Endodermal cell (in vitro differentiated cells): ENCODE measurements at regions not wholly inside any gene's neighbourhood (a gene's known extent, or its start where the extent isn't known, plus 50 kb on each side); places are given as distances from the start of the nearest gene placed in this dataset.
A peak's percentile ranks its signal among the peaks of the same experiment; 100 is the strongest.

Source experiments
- DNase-seq: peaks from one replicate; pipeline ENCODE4 v3.0.0-alpha.2; 2017
- H3K27ac ChIP-seq: 2 replicates; pipeline ENCODE4 v1.5.1; 2013; ENCODE audit warnings: mild to moderate bottlenecking, low read depth, low read length, moderate library complexity
- H3K27me3 ChIP-seq: 2 replicates; pipeline ENCODE4 v1.6.1; 2013; ENCODE audit warnings: mild to moderate bottlenecking, low read length, moderate library complexity; ENCODE audit not compliant: insufficient read depth, control insufficient read depth, poor library complexity, severe bottlenecking
- H3K36me3 ChIP-seq: 2 replicates; pipeline ENCODE4 v1.7.0; 2013; ENCODE audit warnings: mild to moderate bottlenecking, low read length, moderate library complexity; ENCODE audit not compliant: control insufficient read depth, insufficient read depth
- H3K4me1 ChIP-seq: one replicate; pipeline ENCODE4 v1.7.0; 2013; ENCODE audit warnings: low read length; ENCODE audit not compliant: control insufficient read depth, insufficient read depth
- H3K4me3 ChIP-seq: 2 replicates; pipeline ENCODE4 v1.5.1; 2013; ENCODE audit warnings: mild to moderate bottlenecking, low read length, moderate library complexity
- H3K9ac ChIP-seq: 2 replicates; pipeline ENCODE4 v1.6.1; 2013; ENCODE audit warnings: mild to moderate bottlenecking, low read length, moderate library complexity; ENCODE audit not compliant: poor library complexity, severe bottlenecking; ENCODE audit errors: extremely low read depth
- H3K9me3 ChIP-seq: 2 replicates; pipeline ENCODE4 v1.6.1; 2013; ENCODE audit warnings: mild to moderate bottlenecking, low read length, moderate library complexity; ENCODE audit not compliant: control insufficient read depth
- H3K27ac Mint-ChIP-seq: 2 replicates; pipeline ENCODE4 v1.8.0; 2020; ENCODE audit warnings: mixed read lengths
- H3K27me3 Mint-ChIP-seq: 2 replicates; pipeline ENCODE4 v1.8.0; 2021; ENCODE audit warnings: mild to moderate bottlenecking, mixed read lengths; ENCODE audit not compliant: insufficient read depth
- H3K36me3 Mint-ChIP-seq: 2 replicates; pipeline ENCODE4 v1.8.0; 2020; ENCODE audit warnings: low read depth, mixed read lengths
- H3K4me1 Mint-ChIP-seq: 2 replicates; pipeline ENCODE4 v1.8.0; 2020; ENCODE audit warnings: mixed read lengths
- H3K4me3 Mint-ChIP-seq: 2 replicates; pipeline ENCODE4 v1.8.0; 2020; ENCODE audit warnings: mild to moderate bottlenecking, moderate library complexity, mixed read lengths
- H3K9me3 Mint-ChIP-seq: 2 replicates; pipeline ENCODE4 v1.8.0; 2020; ENCODE audit warnings: mild to moderate bottlenecking, mixed read lengths
- CTCF ChIP-seq: fragments of 200-600 bp; sonication (generic); conservative IDR thresholded peaks from 2 replicates; pipeline ENCODE4 v1.5.0; 2021; ENCODE audit warnings: antibody characterized with exemption, mild to moderate bottlenecking
- WGBS, 2 experiments: methylation state at CpG; one replicate each; pipeline versions ENCODE4 v1.1.5 to v1.1.7; 2013; ENCODE audit warnings: missing lambda C conversion rate in 2 of 2, mixed read lengths in 1 of 2; ENCODE audit not compliant: insufficient coverage in 1 of 2, insufficient read length in 1 of 2; 5-methylcytosine and 5-hydroxymethylcytosine counted together

GRCh38 chr14:71532344-71532743 lies 399.9 kb upstream of the RGS6 start:
- Histone ChIP-seq H3K4me3 (no peak overlapping the region), H3K4me1 (peaks cover 7% of the 10 kb centered on the region), H3K27ac (no peak overlapping the region), H3K27me3 (no peaks in the 10 kb centered on the region), H3K9me3 (no peaks in the 10 kb centered on the region), H3K9ac (no peak overlapping the region), H3K36me3 (peaks cover 28% of the 10 kb centered on the region)
- no peak overlapping the region for H3K4me3 Mint-ChIP-seq
- H3K27ac Mint-ChIP-seq, result no peak overlapping the region
- TF ChIP-seq CTCF, result no peak
- 86 to 95% methylated on average over 2 to 4 of the region's 4 CpGs for WGBS, 2 experiments
- H3K9me3 Mint-ChIP-seq, result no peaks in the 10 kb centered on the region
- peaks cover 25% of the 10 kb centered on the region for H3K36me3 Mint-ChIP-seq
- H3K27me3 Mint-ChIP-seq, result no peaks in the 10 kb centered on the region
- peaks cover 16% of the 10 kb centered on the region for H3K4me1 Mint-ChIP-seq
- DNase-seq, result no peak

GRCh38 chr14:71532790-71533189 lies 399.4 kb upstream of the RGS6 start:
- Histone ChIP-seq H3K9ac (no peak overlapping the region), H3K36me3 (peaks cover 28% of the 10 kb centered on the region), H3K27me3 (no peaks in the 10 kb centered on the region), H3K9me3 (no peaks in the 10 kb centered on the region), H3K27ac (no peak overlapping the region), H3K4me1 (peaks cover 9% of the 10 kb centered on the region), H3K4me3 (no peak overlapping the region)
- peak overlapping the region; percentile 14 for H3K27ac Mint-ChIP-seq
- 88% methylated on average over 1 of the region's 3 CpGs; no CpG with 5 or more reads in 1 of the 2 experiments for WGBS, 2 experiments
- no peak overlapping the region for H3K4me3 Mint-ChIP-seq
- no peaks in the 10 kb centered on the region for H3K27me3 Mint-ChIP-seq
- TF ChIP-seq CTCF, result no peak
- no peaks in the 10 kb centered on the region for H3K9me3 Mint-ChIP-seq
- no peak for DNase-seq
- H3K36me3 Mint-ChIP-seq, result peaks cover 25% of the 10 kb centered on the region
- peaks cover 21% of the 10 kb centered on the region for H3K4me1 Mint-ChIP-seq

DNA sequence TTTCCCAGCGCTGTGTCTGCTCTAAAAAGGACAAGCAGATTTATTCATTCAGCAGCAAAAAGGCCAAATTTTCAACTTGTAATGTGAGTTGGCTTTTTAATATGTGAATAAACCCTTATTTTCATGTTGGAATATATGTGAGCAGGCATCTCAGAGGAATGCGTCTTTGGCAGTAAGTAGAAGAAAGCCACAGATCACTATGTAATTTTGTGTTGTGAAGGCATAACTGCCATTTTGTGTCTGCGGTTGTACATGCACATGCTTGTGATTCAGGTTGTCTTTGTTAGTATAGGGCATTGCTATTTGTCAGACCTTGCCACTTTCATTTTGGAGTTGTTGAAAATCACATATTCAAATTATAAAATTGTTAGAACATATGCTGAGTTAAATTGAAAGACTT lies 398.8 kb upstream of the RGS6 start:
- H3K4me3 ChIP-seq, result no peak overlapping the region
- 97 to 100% methylated on average over 1 to 3 of the region's 3 CpGs for WGBS, 2 experiments
- H3K4me1 ChIP-seq, result peaks cover 15% of the 10 kb centered on the region
- H3K4me3 Mint-ChIP-seq, result no peak overlapping the region
- no peak overlapping the region for H3K27ac ChIP-seq
- H3K27me3 Mint-ChIP-seq, result no peaks in the 10 kb centered on the region
- peaks cover 27% of the 10 kb centered on the region for H3K4me1 Mint-ChIP-seq
- H3K9me3 ChIP-seq, result no peaks in the 10 kb centered on the region
- peaks cover 25% of the 10 kb centered on the region for H3K36me3 Mint-ChIP-seq
- H3K9me3 Mint-ChIP-seq, result no peaks in the 10 kb centered on the region
- H3K36me3 ChIP-seq, result peaks cover 28% of the 10 kb centered on the region
- no peak for DNase-seq
- H3K27me3 ChIP-seq, result no peaks in the 10 kb centered on the region
- TF ChIP-seq CTCF, result no peak
- no peak overlapping the region for H3K27ac Mint-ChIP-seq
- no peak overlapping the region for H3K9ac ChIP-seq
